ENCODE measurements at regions not wholly inside any gene's neighbourhood (a gene's known extent, or its start where the extent isn't known, plus 50 kb on each side); places are given as distances from the start of the nearest gene placed in this dataset.

DNA sequence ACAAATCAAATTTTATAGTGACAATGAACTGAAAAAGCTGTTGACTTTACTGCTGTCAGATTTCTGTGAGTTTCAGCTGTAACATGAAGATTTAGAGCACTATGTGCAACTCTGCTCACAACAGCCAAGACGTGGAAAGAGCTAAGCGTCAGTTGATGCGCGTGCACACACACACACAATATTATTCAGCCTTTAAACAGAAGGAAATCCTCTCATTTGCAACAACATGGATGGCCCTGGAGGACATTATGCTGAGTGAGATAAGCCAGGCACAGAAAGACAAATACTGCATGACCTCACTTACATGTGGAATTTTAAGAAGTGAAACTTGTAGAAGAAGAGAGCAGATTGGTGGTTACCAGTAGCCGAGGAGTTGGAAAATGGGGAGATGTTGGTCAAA lies 82.8 kb upstream of the FRMD4A start:
- no peak overlapping the region for H3K4me2 ChIP-seq (ENCODE audit: low read length)
- CTCF ChIA-PET (ENCODE audit: unreplicated experiment) = no interaction called here
- no peak for DNase-seq (ENCODE audit: low spot score)
- no peaks in the 10 kb centered on the region for H3K79me2 ChIP-seq (ENCODE audit: insufficient read depth, low read depth, low read length)
- no peak overlapping the region for H3K4me3 ChIP-seq (ENCODE audit: low read depth, low read length, poor library complexity, severe bottlenecking)
- H3K4me1 ChIP-seq (ENCODE audit: insufficient read depth, low read length, poor library complexity, severe bottlenecking) = no peaks in the 10 kb centered on the region
- H3K27ac ChIP-seq (ENCODE audit: low read depth, low read length, poor library complexity, severe bottlenecking) = no peak overlapping the region
- no TSS peak for BruUV-seq (replicated peaks)
- no peaks in the 10 kb centered on the region for H3K9me2 ChIP-seq (ENCODE audit: insufficient read depth, low read length)
- POLR2A ChIA-PET = interaction anchor here (0.6 to 0.9 kb wide), 3 partner anchors 8 to 1105 kb away, joined by 3 read pairs; no protein-coding TSS in a partner anchor
- no peaks in the 10 kb centered on the region for H3K9me3 ChIP-seq (ENCODE audit: low read length)
- TF ChIP-seq CTCF (conservative IDR thresholded peaks at IDR 0.05; ENCODE audit: low read length) = no peak
- TF ChIP-seq EZH2phosphoT487 (IDR thresholded peaks at IDR 0.05; ENCODE audit: borderline replicate concordance, low read depth, low read length) = no peak
- H2AFZ ChIP-seq (ENCODE audit: low read length) = no peak overlapping the region
- intact Hi-C loops (cut with micrococcal nuclease; ENCODE audit: unreplicated experiment) = no loop called here
- no peaks in the 10 kb centered on the region for H3K36me3 ChIP-seq (ENCODE audit: insufficient read depth, low read length)
- H4K20me1 ChIP-seq (ENCODE audit: insufficient read depth, low read length) = no peaks in the 10 kb centered on the region

- Histone ChIP-seq H3K4me1 (ENCODE audit: insufficient read depth, low read length, poor library complexity, severe bottlenecking) (no peaks in the 10 kb centered on the region), H3K9me2 (ENCODE audit: insufficient read depth, low read length) (no peaks in the 10 kb centered on the region), H3K79me2 (ENCODE audit: insufficient read depth, low read depth, low read length) (no peaks in the 10 kb centered on the region), H4K20me1 (ENCODE audit: insufficient read depth, low read length) (no peaks in the 10 kb centered on the region), H3K9me3 (ENCODE audit: low read length) (no peaks in the 10 kb centered on the region), H2AFZ (ENCODE audit: low read length) (no peak overlapping the region), H3K4me3 (ENCODE audit: low read depth, low read length, poor library complexity, severe bottlenecking) (no peak overlapping the region), H3K36me3 (ENCODE audit: insufficient read depth, low read length) (no peaks in the 10 kb centered on the region), H3K4me2 (ENCODE audit: low read length) (no peak overlapping the region), H3K27ac (ENCODE audit: low read depth, low read length, poor library complexity, severe bottlenecking) (no peak overlapping the region)
- no peak for TF ChIP-seq CTCF (conservative IDR thresholded peaks at IDR 0.05; ENCODE audit: low read length)
- POLR2A ChIA-PET = interaction anchor here (0.5 to 0.9 kb wide), 4 partner anchors 9 to 453 kb away, joined by 3 to 4 read pairs (median 3); no protein-coding TSS in a partner anchor
- CTCF ChIA-PET (ENCODE audit: unreplicated experiment) = no interaction called here
- intact Hi-C loops (cut with micrococcal nuclease; ENCODE audit: unreplicated experiment) = no loop called here
- BruUV-seq (replicated peaks) = no TSS peak
- DNase-seq (ENCODE audit: low spot score) = no peak
Measured at GRCh38 chr10:14412624-14413023, 81.9 kb upstream of the FRMD4A start.

DNA sequence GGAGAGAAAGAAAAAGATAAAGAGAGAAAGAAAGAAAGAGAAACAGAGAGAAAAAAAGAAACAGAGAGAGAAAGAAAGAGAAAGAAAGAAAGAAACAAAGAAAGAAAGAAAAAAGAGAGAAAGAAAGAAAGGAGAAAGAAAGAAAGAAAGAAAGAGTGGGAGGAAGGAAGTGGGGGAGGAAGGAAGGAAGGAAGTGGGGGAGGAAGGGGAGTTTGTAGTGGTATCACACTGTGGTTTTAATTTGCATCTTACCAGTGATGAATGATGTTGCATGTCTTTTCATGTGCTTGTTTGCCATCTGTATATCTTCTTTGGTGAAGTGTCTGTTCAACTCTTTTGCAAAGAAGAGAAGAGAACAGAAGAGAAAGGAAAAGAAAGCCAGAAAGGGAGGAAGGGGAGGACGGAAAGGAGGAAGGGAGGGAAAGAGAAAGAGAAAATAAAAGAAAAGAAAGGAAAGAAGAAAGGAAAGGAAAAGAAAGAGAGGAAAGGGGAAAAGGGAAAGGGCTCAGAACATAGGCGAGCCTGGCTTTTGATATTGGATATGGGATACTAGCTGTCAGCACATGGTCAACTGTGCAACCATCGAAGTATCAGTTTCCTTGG lies 79.2 kb upstream of the FRMD4A start:
- Histone ChIP-seq H3K27ac (ENCODE audit: low read depth, low read length, poor library complexity, severe bottlenecking) (no peak overlapping the region), H3K79me2 (ENCODE audit: insufficient read depth, low read depth, low read length) (no peaks in the 10 kb centered on the region), H3K4me2 (ENCODE audit: low read length) (no peak overlapping the region), H3K36me3 (ENCODE audit: insufficient read depth, low read length) (no peaks in the 10 kb centered on the region), H3K9me2 (ENCODE audit: insufficient read depth, low read length) (no peaks in the 10 kb centered on the region), H3K4me1 (ENCODE audit: insufficient read depth, low read length, poor library complexity, severe bottlenecking) (no peaks in the 10 kb centered on the region), H4K20me1 (ENCODE audit: insufficient read depth, low read length) (no peaks in the 10 kb centered on the region), H3K9me3 (ENCODE audit: low read length) (no peaks in the 10 kb centered on the region), H2AFZ (ENCODE audit: low read length) (no peak overlapping the region), H3K4me3 (ENCODE audit: low read depth, low read length, poor library complexity, severe bottlenecking) (no peak overlapping the region)
- ChIA-PET CTCF (ENCODE audit: unreplicated experiment) (no interaction called here), POLR2A (no interaction called here)
- no peak for TF ChIP-seq CTCF (conservative IDR thresholded peaks at IDR 0.05; ENCODE audit: low read length)
- TF ChIP-seq EZH2phosphoT487 (IDR thresholded peaks at IDR 0.05; ENCODE audit: borderline replicate concordance, low read depth, low read length) = no peak
- intact Hi-C loops (cut with micrococcal nuclease; ENCODE audit: unreplicated experiment) = no loop called here
- BruUV-seq (replicated peaks) = no TSS peak
- DNase-seq (ENCODE audit: low spot score) = no peak

Measured in OCI-LY7 (cell line).